Erythroblast (primary cell): ENCODE measurements at regions not wholly inside any gene's neighbourhood (a gene's known extent, or its start where the extent isn't known, plus 50 kb on each side); places are given as distances from the start of the nearest gene placed in this dataset.

Experiments
- DNase-seq, 2 experiments: peaks; one replicate each; lab custom pipeline; 2025; lab: John Stamatoyannopoulos, UW
- GATA1 ChIP-seq: IDR thresholded peaks from 2 replicates; pipeline ENCODE4 v1.6.1; 2011; ENCODE audit warnings: low read depth, mild to moderate bottlenecking, control low read depth, low read length, moderate library complexity
- POLR2A ChIP-seq: IDR thresholded peaks from 2 replicates; pipeline ENCODE4 v1.6.1; 2011; ENCODE audit warnings: mild to moderate bottlenecking, low read length

GRCh38 chr12:39103552-39104165 lies 198.3 kb upstream of the CPNE8 start:
- DNase-seq: peak; percentile 52 to 65
- no peak for TF ChIP-seq POLR2A

GRCh38 chr12:39102474-39103209 lies 197.3 kb upstream of the CPNE8 start:
- no peak for DNase-seq
- no peak for TF ChIP-seq GATA1
- TF ChIP-seq POLR2A: no peak

GRCh38 chr12:39095636-39096330 lies 190.4 kb upstream of the CPNE8 start:
- TF ChIP-seq POLR2A: no peak
- TF ChIP-seq GATA1: no peak
- no peak for DNase-seq

GRCh38 chr12:39081910-39082309 lies 176.5 kb upstream of the CPNE8 start:
- no peak for DNase-seq
- no peak for TF ChIP-seq GATA1
- no peak for TF ChIP-seq POLR2A

GRCh38 chr12:39077226-39077625 lies 171.8 kb upstream of the CPNE8 start:
- no peak for TF ChIP-seq POLR2A
- TF ChIP-seq GATA1: no peak
- DNase-seq: no peak

DNA sequence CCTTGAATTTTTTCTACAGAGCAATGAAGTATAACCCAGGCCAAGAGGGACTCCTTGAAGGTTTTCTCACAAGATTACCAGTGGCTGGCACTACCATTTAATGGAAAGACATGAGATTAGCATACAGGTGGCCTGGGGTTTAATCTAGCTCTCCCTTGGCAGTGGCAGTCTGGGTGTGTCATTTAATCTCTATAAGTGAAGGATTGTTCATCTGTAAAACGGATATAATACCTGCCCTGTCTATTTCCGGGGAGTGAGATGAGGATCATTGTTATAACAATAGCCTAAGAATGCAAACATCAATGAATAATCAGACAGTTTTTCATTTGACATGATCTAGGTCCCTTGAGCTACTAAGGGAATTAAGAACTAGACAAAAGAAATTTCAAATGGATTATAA lies 168.7 kb upstream of the CPNE8 start:
- DNase-seq: no peak
- no peak for TF ChIP-seq GATA1
- no peak for TF ChIP-seq POLR2A

GRCh38 chr12:39072658-39073057 lies 167.3 kb upstream of the CPNE8 start:
- no peak for TF ChIP-seq POLR2A
- no peak for TF ChIP-seq GATA1
- no peak for DNase-seq

- DNase-seq: no peak
- TF ChIP-seq POLR2A (no peak), GATA1 (no peak)
These were observed 166.2 kb upstream of the CPNE8 start for GRCh38 chr12:39071611-39072010.

DNA sequence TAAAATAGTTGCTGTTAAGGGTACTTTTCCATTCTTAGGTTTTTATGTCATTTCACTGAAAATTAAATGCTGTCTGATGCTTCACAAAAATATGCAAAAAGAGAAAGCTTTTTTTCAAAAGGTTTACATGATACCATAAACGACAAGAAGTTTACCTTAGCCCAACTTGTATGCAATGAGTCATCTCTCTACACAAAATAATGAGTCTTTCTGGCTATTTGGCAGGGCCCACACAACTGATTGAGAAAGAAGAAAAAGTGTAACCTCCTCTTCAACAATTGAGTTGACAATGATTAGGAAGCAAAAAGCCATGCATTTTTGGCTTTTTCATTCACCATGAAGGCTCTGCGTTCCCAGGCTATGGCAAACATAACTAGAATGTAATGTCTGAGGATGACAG lies 165.4 kb upstream of the CPNE8 start:
- TF ChIP-seq POLR2A (no peak), GATA1 (no peak)

GRCh38 chr12:39065455-39065854 lies 160.1 kb upstream of the CPNE8 start:
- DNase-seq: no peak

More for the DNA sequence above, 165.4 kb upstream of the CPNE8 start:
- no peak for DNase-seq

DNA sequence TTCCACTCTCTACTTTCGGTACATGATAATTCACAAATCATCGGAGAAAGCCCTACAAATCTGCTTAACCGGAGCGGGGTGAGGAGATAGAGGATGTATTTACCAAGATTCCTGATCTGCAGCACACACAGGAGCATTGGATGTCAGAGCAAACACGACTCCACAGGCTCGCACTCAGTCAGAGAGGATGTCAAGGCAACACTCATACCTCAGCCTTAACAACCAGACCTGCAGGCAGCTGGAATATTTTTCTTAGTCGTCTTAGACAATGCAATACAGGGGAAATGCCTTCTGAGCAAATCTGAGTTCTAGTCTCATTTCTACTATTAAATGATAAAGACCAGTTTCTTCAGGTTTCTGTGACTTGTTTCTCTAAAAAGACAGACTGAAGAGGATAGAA lies 159.3 kb upstream of the CPNE8 start:
- no peak for TF ChIP-seq POLR2A
- TF ChIP-seq GATA1: no peak
- no peak for DNase-seq

More at GRCh38 chr12:39065455-39065854, 160.1 kb upstream of the CPNE8 start:
- no peak for TF ChIP-seq POLR2A
- no peak for TF ChIP-seq GATA1

DNA sequence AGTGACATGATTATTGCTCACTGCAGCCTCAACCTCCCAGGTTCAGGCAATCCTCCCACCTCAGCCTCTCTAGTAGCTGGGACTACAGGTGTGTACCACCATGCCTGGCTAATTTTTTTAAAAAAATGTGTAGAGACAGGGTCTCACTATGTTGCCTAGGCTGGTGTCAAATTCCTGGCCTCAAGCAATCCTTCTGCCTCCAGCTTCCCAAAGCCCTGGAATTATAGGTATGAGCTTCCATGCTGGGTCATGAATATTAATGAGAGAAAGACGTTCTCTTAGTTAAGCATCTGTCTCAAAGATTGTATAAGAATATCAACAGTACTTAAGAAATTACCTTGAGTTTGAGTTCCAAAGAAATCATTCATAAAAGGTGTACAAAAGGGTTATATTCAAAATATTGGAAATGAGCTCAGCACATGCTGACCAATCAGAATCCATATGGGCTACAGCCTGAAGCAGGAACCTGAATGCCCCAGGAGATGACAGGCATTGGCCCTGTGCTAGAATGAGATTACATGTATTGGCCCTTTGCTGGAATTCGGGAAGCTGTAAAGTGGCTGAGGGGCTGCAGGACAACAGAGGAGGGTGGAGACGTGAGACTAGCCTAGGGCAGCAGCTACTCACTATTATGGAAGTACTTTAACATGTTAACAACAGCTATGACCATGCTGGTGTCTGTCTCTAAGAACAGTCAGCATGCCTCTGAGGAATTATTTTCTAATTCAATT lies 157.0 kb upstream of the CPNE8 start:
- TF ChIP-seq POLR2A (no peak), GATA1 (no peak)
- no peak for DNase-seq

GRCh38 chr12:39061576-39061975 lies 156.2 kb upstream of the CPNE8 start:
- no peak for DNase-seq

More at GRCh38 chr12:39061576-39061975, 156.2 kb upstream of the CPNE8 start:
- TF ChIP-seq GATA1 (no peak), POLR2A (no peak)
